HG02840 (cell line): ENCODE measurements at regions not wholly inside any gene's neighbourhood (a gene's known extent, or its start where the extent isn't known, plus 50 kb on each side); places are given as distances from the start of the nearest gene placed in this dataset.

ENCODE experiments used
- ATAC-seq: cut with Tn5 transposase; IDR thresholded peaks from one replicate; pipeline ENCODE4 v1.9.1; 2021; ENCODE audit warnings: mild to moderate bottlenecking, moderate library complexity, moderate number of reproducible peaks; ENCODE audit not compliant: unreplicated experiment, low FRiP score

GRCh38 chr6:97867177-97867576 lies 584.2 kb upstream of the MMS22L start:
- no peak for ATAC-seq

GRCh38 chr6:97870273-97870672 lies 587.3 kb upstream of the MMS22L start:
- no peak for ATAC-seq

GRCh38 chr6:97876711-97877110 lies 593.7 kb upstream of the MMS22L start:
- ATAC-seq, result no peak

GRCh38 chr6:97882755-97883154 lies 599.7 kb upstream of the MMS22L start:
- no peak for ATAC-seq

GRCh38 chr6:97885325-97885724 lies 602.3 kb upstream of the MMS22L start:
- ATAC-seq, result no peak

- no peak for ATAC-seq
These were observed 602.8 kb upstream of the MMS22L start for GRCh38 chr6:97885828-97886227.

- no peak for ATAC-seq
These were observed 618.5 kb upstream of the MMS22L start for GRCh38 chr6:97901531-97901930.

- ATAC-seq, result no peak
These were observed 626.4 kb upstream of the MMS22L start for GRCh38 chr6:97909380-97909779.

- no peak for ATAC-seq
These were observed 630.7 kb upstream of the MMS22L start for GRCh38 chr6:97913721-97914120.

- no peak for ATAC-seq
These were observed 631.9 kb upstream of the MMS22L start for GRCh38 chr6:97914912-97915311.

- ATAC-seq, result no peak
These were observed 632.5 kb upstream of the MMS22L start for GRCh38 chr6:97915537-97915936.

- ATAC-seq, result no peak
These were observed 634.4 kb upstream of the MMS22L start for GRCh38 chr6:97917369-97917768.

GRCh38 chr6:97919046-97919445 lies 636.0 kb upstream of the MMS22L start:
- no peak for ATAC-seq

- no peak for ATAC-seq
These were observed 636.6 kb upstream of the MMS22L start for GRCh38 chr6:97919631-97920030.

- no peak for ATAC-seq
These were observed 640.2 kb upstream of the MMS22L start for GRCh38 chr6:97923249-97923648.

- ATAC-seq, result no peak
These were observed 642.5 kb upstream of the MMS22L start for GRCh38 chr6:97925504-97925903.

GRCh38 chr6:97939440-97940168 lies 656.6 kb upstream of the MMS22L start:
- ATAC-seq, result no peak

GRCh38 chr6:97947841-97948240 lies 664.8 kb upstream of the MMS22L start:
- ATAC-seq, result no peak

- no peak for ATAC-seq
These were observed 675.1 kb upstream of the MMS22L start for GRCh38 chr6:97958134-97958533.

GRCh38 chr6:97963193-97963592 lies 680.2 kb upstream of the MMS22L start:
- no peak for ATAC-seq

GRCh38 chr6:97969065-97969464 lies 686.0 kb upstream of the MMS22L start:
- no peak for ATAC-seq

GRCh38 chr6:97977084-97977483 lies 694.1 kb upstream of the MMS22L start:
- ATAC-seq, result no peak

GRCh38 chr6:97978855-97979271 lies 695.8 kb upstream of the MMS22L start:
- ATAC-seq, result no peak
